Glutamatergic neuron (in vitro differentiated cells): ENCODE measurements at regions not wholly inside any gene's neighbourhood (a gene's known extent, or its start where the extent isn't known, plus 50 kb on each side); places are given as distances from the start of the nearest gene placed in this dataset.

ENCODE experiments used
- DNase-seq: peaks from one replicate; pipeline ENCODE4 v3.0.0; 2022
- H3K27ac Mint-ChIP-seq: one replicate; pipeline ENCODE4 v1.8.0; 2020; ENCODE audit warnings: mild to moderate bottlenecking, mixed read lengths, inconsistent platforms; ENCODE audit not compliant: unreplicated experiment
- H3K27me3 Mint-ChIP-seq: one replicate; pipeline ENCODE4 v1.8.0; 2020; ENCODE audit warnings: mild to moderate bottlenecking, moderate library complexity, mixed read lengths, inconsistent platforms; ENCODE audit not compliant: unreplicated experiment
- H3K36me3 Mint-ChIP-seq: one replicate; pipeline ENCODE4 v1.8.0; 2020; ENCODE audit warnings: mild to moderate bottlenecking, mixed read lengths, inconsistent platforms; ENCODE audit not compliant: unreplicated experiment
- H3K4me1 Mint-ChIP-seq: one replicate; pipeline ENCODE4 v1.8.0; 2020; ENCODE audit warnings: mild to moderate bottlenecking, low read depth, mixed read lengths, inconsistent platforms; ENCODE audit not compliant: unreplicated experiment
- H3K4me3 Mint-ChIP-seq: one replicate; pipeline ENCODE4 v1.8.0; 2020; ENCODE audit warnings: mild to moderate bottlenecking, mixed read lengths, inconsistent platforms; ENCODE audit not compliant: unreplicated experiment
- H3K9me3 Mint-ChIP-seq: one replicate; pipeline ENCODE4 v1.8.0; 2020; ENCODE audit warnings: mild to moderate bottlenecking, moderate library complexity, mixed read lengths, inconsistent platforms; ENCODE audit not compliant: unreplicated experiment
- CTCF ChIP-seq: fragments of 200-600 bp; sonication (generic); IDR thresholded peaks from one replicate; pipeline ENCODE4 v1.5.0; 2021; ENCODE audit not compliant: partially characterized antibody, unreplicated experiment

- no peaks in the 10 kb centered on the region for H3K9me3 Mint-ChIP-seq
- no peak for DNase-seq
- no peak overlapping the region for H3K4me3 Mint-ChIP-seq
- no peak overlapping the region for H3K27ac Mint-ChIP-seq
- no peaks in the 10 kb centered on the region for H3K36me3 Mint-ChIP-seq
- no peak for TF ChIP-seq CTCF
- no peaks in the 10 kb centered on the region for H3K27me3 Mint-ChIP-seq
- H3K4me1 Mint-ChIP-seq = peaks cover 5% of the 10 kb centered on the region
Measured at GRCh38 chr7:79709574-79710409, 256.3 kb upstream of the MAGI2 start.

GRCh38 chr7:79702116-79702515 is 248.6 kb upstream of the MAGI2 start:
- DNase-seq = no peak
- Mint-ChIP-seq H3K4me3 (no peak overlapping the region), H3K4me1 (no peaks in the 10 kb centered on the region), H3K27me3 (no peaks in the 10 kb centered on the region), H3K27ac (no peak overlapping the region), H3K36me3 (no peaks in the 10 kb centered on the region), H3K9me3 (no peaks in the 10 kb centered on the region)
- no peak for TF ChIP-seq CTCF

- Mint-ChIP-seq H3K9me3 (peaks cover 2% of the 10 kb centered on the region), H3K4me3 (no peak overlapping the region), H3K27ac (no peak overlapping the region), H3K36me3 (no peaks in the 10 kb centered on the region), H3K4me1 (no peaks in the 10 kb centered on the region), H3K27me3 (no peaks in the 10 kb centered on the region)
- DNase-seq = no peak
- no peak for TF ChIP-seq CTCF
Measured at GRCh38 chr7:79692015-79692414, 238.5 kb upstream of the MAGI2 start.

- no peaks in the 10 kb centered on the region for H3K27me3 Mint-ChIP-seq
- no peaks in the 10 kb centered on the region for H3K4me1 Mint-ChIP-seq
- DNase-seq = no peak
- no peak overlapping the region for H3K27ac Mint-ChIP-seq
- H3K36me3 Mint-ChIP-seq = no peaks in the 10 kb centered on the region
- TF ChIP-seq CTCF = no peak
- H3K9me3 Mint-ChIP-seq = peaks cover 2% of the 10 kb centered on the region
- H3K4me3 Mint-ChIP-seq = no peak overlapping the region
Measured at GRCh38 chr7:79691074-79691473, 237.6 kb upstream of the MAGI2 start.

GRCh38 chr7:79684384-79684783 is 230.9 kb upstream of the MAGI2 start:
- Mint-ChIP-seq H3K4me1 (peaks cover 10% of the 10 kb centered on the region), H3K9me3 (no peaks in the 10 kb centered on the region), H3K27ac (no peak overlapping the region), H3K4me3 (no peak overlapping the region), H3K36me3 (no peaks in the 10 kb centered on the region), H3K27me3 (no peaks in the 10 kb centered on the region)
- no peak for DNase-seq
- TF ChIP-seq CTCF = no peak
